ENCODE measurements at regions not wholly inside any gene's neighbourhood (a gene's known extent, or its start where the extent isn't known, plus 50 kb on each side); places are given as distances from the start of the nearest gene placed in this dataset.

DNA sequence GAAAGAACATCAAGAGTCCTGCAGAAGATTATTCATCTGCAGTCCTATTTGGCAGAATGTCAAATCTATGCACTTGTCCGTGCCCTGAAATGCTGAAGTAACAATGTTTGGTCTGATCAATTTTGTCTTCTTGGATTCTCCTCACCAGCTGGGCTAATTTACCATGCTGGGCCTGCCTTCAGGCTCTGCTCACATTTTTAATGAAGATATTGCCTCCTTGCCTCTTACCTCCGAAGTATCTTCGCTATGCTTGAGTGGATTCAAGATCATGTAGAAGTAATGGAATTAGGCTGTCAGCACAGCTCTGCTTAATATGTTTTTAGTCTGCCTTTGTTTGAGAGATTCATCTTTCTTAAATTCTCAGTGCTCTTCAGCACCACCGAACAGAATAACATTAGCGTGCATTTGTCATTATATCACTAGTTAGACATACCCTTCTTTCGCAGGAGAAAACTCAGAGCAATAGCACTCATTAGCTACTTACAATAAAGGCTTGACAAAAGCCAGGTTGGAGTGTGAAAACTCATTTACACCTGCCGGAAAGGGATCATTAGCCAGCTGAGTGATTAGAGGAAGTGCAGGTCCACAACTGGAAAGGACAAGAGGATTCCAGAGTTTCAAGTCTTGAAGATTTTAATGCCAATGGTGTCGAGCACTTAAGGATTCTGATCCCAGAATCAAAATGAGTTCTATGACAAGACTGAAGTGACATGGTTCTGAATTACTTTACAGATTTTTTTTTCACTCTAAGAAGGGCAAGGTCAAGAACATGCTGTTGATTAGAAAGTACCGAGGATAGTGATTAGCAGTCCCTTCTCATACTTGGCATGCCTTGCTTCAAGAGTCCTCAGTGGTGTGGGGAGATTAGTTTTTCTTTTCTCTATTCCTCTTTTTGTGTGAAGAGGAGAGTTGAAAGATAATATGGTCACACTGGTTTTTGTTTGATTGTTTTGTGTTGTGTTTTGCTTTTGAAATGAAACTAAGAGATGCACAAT lies 405.6 kb upstream of the TOM1L1 start:
- TF ChIP-seq, protein P1, sequence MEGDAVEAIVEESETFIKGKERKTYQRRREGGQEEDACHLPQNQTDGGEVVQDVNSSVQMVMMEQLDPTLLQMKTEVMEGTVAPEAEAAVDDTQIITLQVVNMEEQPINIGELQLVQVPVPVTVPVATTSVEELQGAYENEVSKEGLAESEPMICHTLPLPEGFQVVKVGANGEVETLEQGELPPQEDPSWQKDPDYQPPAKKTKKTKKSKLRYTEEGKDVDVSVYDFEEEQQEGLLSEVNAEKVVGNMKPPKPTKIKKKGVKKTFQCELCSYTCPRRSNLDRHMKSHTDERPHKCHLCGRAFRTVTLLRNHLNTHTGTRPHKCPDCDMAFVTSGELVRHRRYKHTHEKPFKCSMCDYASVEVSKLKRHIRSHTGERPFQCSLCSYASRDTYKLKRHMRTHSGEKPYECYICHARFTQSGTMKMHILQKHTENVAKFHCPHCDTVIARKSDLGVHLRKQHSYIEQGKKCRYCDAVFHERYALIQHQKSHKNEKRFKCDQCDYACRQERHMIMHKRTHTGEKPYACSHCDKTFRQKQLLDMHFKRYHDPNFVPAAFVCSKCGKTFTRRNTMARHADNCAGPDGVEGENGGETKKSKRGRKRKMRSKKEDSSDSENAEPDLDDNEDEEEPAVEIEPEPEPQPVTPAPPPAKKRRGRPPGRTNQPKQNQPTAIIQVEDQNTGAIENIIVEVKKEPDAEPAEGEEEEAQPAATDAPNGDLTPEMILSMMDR (IDR thresholded peaks at IDR 0.05; ENCODE audit: unreplicated experiment) = no peak
- no peak overlapping the region for H3K27ac Mint-ChIP-seq (ENCODE audit: unreplicated experiment)
- H3K36me3 Mint-ChIP-seq (ENCODE audit: low read depth, unreplicated experiment) = no peaks in the 10 kb centered on the region
- H3K27me3 Mint-ChIP-seq (ENCODE audit: unreplicated experiment) = no peaks in the 10 kb centered on the region
- peaks cover 18% of the 10 kb centered on the region for H3K4me1 Mint-ChIP-seq (ENCODE audit: unreplicated experiment)
- H3K9me3 Mint-ChIP-seq (ENCODE audit: unreplicated experiment) = no peaks in the 10 kb centered on the region
- H3K4me3 Mint-ChIP-seq (ENCODE audit: unreplicated experiment) = no peak overlapping the region
- no peak for DNase-seq (ENCODE audit: low spot score)

DNA sequence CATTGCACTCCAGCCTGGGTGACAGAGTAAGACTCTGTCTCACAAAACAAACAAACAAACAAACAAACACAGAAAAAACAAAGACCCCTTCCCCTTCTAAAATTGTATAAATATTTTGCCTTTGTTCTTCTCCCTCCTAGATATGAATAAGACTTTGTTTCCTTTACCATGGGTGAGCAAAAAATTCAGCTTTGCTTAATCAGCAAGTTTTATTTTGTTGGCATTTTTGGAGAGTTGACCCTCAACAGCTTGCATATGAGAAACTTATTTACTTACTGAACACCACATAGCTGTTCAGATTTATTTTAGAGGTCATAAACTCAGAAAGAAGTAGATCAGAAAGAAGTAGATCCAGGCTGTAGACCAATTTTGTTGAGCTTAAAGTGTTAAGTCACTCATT lies 395.2 kb upstream of the TOM1L1 start:
- Mint-ChIP-seq H3K9me3 (ENCODE audit: unreplicated experiment) (no peaks in the 10 kb centered on the region), H3K4me3 (ENCODE audit: unreplicated experiment) (no peak overlapping the region), H3K27ac (ENCODE audit: unreplicated experiment) (no peak overlapping the region), H3K4me1 (ENCODE audit: unreplicated experiment) (no peaks in the 10 kb centered on the region), H3K27me3 (ENCODE audit: unreplicated experiment) (no peaks in the 10 kb centered on the region), H3K36me3 (ENCODE audit: low read depth, unreplicated experiment) (no peaks in the 10 kb centered on the region)
- DNase-seq (ENCODE audit: low spot score) = no peak
- TF ChIP-seq, protein P1 (IDR thresholded peaks at IDR 0.05; ENCODE audit: unreplicated experiment) = no peak

DNA sequence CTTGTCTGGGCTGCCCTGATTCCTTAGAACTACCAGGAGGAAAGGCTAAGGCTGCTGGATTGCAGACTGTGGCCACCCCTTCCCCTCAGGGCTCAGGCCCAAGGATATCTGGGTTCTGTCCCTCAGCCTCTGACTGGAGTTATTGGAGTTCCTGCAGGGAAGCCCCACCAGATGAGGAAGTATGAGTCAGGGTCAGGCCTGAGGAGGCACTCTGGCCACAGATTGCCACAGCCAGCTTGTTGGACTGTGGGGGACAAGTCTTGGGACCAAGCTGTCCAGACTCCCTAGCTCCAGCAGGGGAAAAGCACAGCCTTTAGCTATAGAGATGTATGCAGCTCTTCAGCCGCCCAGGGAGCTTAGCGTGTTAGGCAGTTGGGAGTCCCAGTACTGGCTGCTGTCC lies 381.9 kb upstream of the TOM1L1 start:
- H3K4me3 Mint-ChIP-seq (ENCODE audit: unreplicated experiment) = no peak overlapping the region
- H3K27me3 Mint-ChIP-seq (ENCODE audit: unreplicated experiment) = no peaks in the 10 kb centered on the region
- H3K9me3 Mint-ChIP-seq (ENCODE audit: unreplicated experiment) = no peaks in the 10 kb centered on the region
- TF ChIP-seq, protein P1 (IDR thresholded peaks at IDR 0.05; ENCODE audit: unreplicated experiment) = no peak
- H3K27ac Mint-ChIP-seq (ENCODE audit: unreplicated experiment) = no peak overlapping the region
- peaks cover 6% of the 10 kb centered on the region for H3K4me1 Mint-ChIP-seq (ENCODE audit: unreplicated experiment)
- no peak for DNase-seq (ENCODE audit: low spot score)
- H3K36me3 Mint-ChIP-seq (ENCODE audit: low read depth, unreplicated experiment) = no peaks in the 10 kb centered on the region

DNA sequence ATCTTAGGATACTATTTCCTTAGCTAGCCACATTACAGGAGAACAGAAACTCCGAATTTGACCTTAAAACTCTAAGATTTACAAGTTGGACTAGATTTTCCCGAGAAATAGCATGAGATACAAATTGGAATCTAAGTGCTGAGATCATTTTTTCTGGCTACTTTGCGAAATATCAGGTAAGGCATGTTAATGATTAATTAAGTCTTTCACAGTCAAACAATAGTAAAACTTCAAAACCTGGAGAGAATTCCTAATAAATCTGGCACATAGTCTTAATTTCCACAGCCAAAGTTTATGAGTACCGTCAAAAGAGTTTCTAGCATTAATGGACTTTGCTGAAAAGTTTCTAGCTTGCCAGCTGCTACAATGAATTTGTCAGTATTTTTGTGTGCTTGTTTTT lies 379.5 kb upstream of the TOM1L1 start:
- H3K27me3 Mint-ChIP-seq (ENCODE audit: unreplicated experiment) = no peaks in the 10 kb centered on the region
- no peaks in the 10 kb centered on the region for H3K9me3 Mint-ChIP-seq (ENCODE audit: unreplicated experiment)
- TF ChIP-seq, protein P1 (IDR thresholded peaks at IDR 0.05; ENCODE audit: unreplicated experiment) = no peak
- no peak for DNase-seq (ENCODE audit: low spot score)
- H3K36me3 Mint-ChIP-seq (ENCODE audit: low read depth, unreplicated experiment) = no peaks in the 10 kb centered on the region
- no peaks in the 10 kb centered on the region for H3K4me1 Mint-ChIP-seq (ENCODE audit: unreplicated experiment)
- H3K27ac Mint-ChIP-seq (ENCODE audit: unreplicated experiment) = no peak overlapping the region
- no peak overlapping the region for H3K4me3 Mint-ChIP-seq (ENCODE audit: unreplicated experiment)

DNA sequence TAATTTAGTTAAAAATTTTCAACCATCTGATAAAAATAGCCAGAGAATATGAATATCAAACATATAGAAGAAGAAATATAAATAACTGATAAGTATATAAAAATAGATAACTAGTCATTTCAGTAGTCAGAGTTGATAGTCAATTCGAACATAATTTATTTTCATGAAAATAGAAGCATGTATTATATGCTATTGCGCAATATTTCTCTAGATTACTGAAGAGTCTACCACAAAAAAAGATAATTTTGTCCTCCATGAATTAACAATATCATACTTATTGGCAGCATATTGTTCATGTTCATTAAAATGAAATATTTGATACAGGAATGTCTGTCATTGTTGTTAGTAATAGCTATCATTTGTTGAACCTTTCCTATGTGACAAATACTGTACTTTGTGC lies 376.2 kb upstream of the TOM1L1 start:
- no peak overlapping the region for H3K27ac Mint-ChIP-seq (ENCODE audit: unreplicated experiment)
- H3K4me3 Mint-ChIP-seq (ENCODE audit: unreplicated experiment) = no peak overlapping the region
- H3K27me3 Mint-ChIP-seq (ENCODE audit: unreplicated experiment) = no peaks in the 10 kb centered on the region
- H3K9me3 Mint-ChIP-seq (ENCODE audit: unreplicated experiment) = no peaks in the 10 kb centered on the region
- no peaks in the 10 kb centered on the region for H3K4me1 Mint-ChIP-seq (ENCODE audit: unreplicated experiment)
- no peaks in the 10 kb centered on the region for H3K36me3 Mint-ChIP-seq (ENCODE audit: low read depth, unreplicated experiment)
- TF ChIP-seq, protein P1 (IDR thresholded peaks at IDR 0.05; ENCODE audit: unreplicated experiment) = no peak
- DNase-seq (ENCODE audit: low spot score) = no peak

Measured in endothelial cell (in vitro differentiated cells).